Keratinocyte (primary cell): ENCODE measurements at regions not wholly inside any gene's neighbourhood (a gene's known extent, or its start where the extent isn't known, plus 50 kb on each side); places are given as distances from the start of the nearest gene placed in this dataset.

Experiments used
- DNase-seq: peaks from one replicate; pipeline ENCODE4 v3.0.0-alpha.2; 2011; ENCODE audit warnings: low read depth, missing footprints, low spot score
- FAIRE-seq: peaks from 2 replicates; lab custom pipeline; 2011; peaks lifted over from hg19 to GRCh38; lab: Jason Lieb, UNC
- H2AFZ ChIP-seq: 2 replicates; pipeline ENCODE4 v1.6.0; 2012; ENCODE audit warnings: low read length, control low read depth, inconsistent platforms; ENCODE audit not compliant: control insufficient read depth
- H3K27ac ChIP-seq: 2 replicates; pipeline ENCODE4 v1.5.1; 2011; ENCODE audit warnings: low read length; ENCODE audit not compliant: control insufficient read depth, insufficient read depth
- H3K27me3 ChIP-seq: 3 replicates; pipeline ENCODE4 v1.6.0; 2011; ENCODE audit warnings: low read length; ENCODE audit not compliant: control insufficient read depth, insufficient read depth; ENCODE audit errors: extremely low read depth
- H3K36me3 ChIP-seq, 2 experiments: 2 replicates in 1 of 2; 3 replicates in 1 of 2; pipeline ENCODE4 v1.5.1; 2011; ENCODE audit warnings: low read length in 2 of 2, mild to moderate bottlenecking in 1 of 2; ENCODE audit not compliant: control insufficient read depth in 2 of 2, insufficient read depth in 2 of 2; ENCODE audit errors: extremely low read depth in 1 of 2
- H3K4me1 ChIP-seq: 3 replicates; pipeline ENCODE4 v1.5.1; 2011; ENCODE audit warnings: low read length; ENCODE audit not compliant: control insufficient read depth, insufficient read depth; ENCODE audit errors: extremely low read depth
- H3K4me2 ChIP-seq: 3 replicates; pipeline ENCODE4 v1.6.0; 2011; ENCODE audit warnings: low read depth, low read length; ENCODE audit not compliant: control insufficient read depth, insufficient read depth; ENCODE audit errors: extremely low read depth
- H3K4me3 ChIP-seq, 3 experiments: fragments of 200-600 bp in 1 of 3; sonication (generic) in 1 of 3; 2 replicates in 2 of 3; 3 replicates in 1 of 3; pipeline ENCODE4 v1.5.1; 2011 to 2016; ENCODE audit warnings: low read length in 3 of 3, mild to moderate bottlenecking in 3 of 3, control low read depth in 2 of 3, inconsistent platforms in 1 of 3, low read depth in 1 of 3, mixed read lengths in 1 of 3, mixed run types in 1 of 3, moderate library complexity in 1 of 3; ENCODE audit not compliant: control insufficient read depth in 2 of 3, insufficient read depth in 2 of 3; ENCODE audit errors: extremely low read depth in 1 of 3
- H3K79me2 ChIP-seq: 2 replicates; pipeline ENCODE4 v1.6.0; 2012; ENCODE audit warnings: low read length; ENCODE audit not compliant: control insufficient read depth, insufficient read depth
- H3K9ac ChIP-seq: 3 replicates; pipeline ENCODE4 v1.6.0; 2011; ENCODE audit warnings: low read length; ENCODE audit not compliant: control insufficient read depth, insufficient read depth; ENCODE audit errors: extremely low read depth
- H3K9me1 ChIP-seq: 3 replicates; pipeline ENCODE4 v1.6.0; 2011; ENCODE audit warnings: low read length; ENCODE audit not compliant: control insufficient read depth, insufficient read depth; ENCODE audit errors: extremely low read depth
- H3K9me3 ChIP-seq: 2 replicates; pipeline ENCODE4 v1.5.1; 2012; ENCODE audit warnings: low read depth, low read length; ENCODE audit not compliant: control insufficient read depth
- H4K20me1 ChIP-seq: 3 replicates; pipeline ENCODE4 v1.6.0; 2011; ENCODE audit warnings: low read length; ENCODE audit not compliant: control insufficient read depth, insufficient read depth; ENCODE audit errors: extremely low read depth
- CTCF ChIP-seq, 3 experiments: IDR thresholded peaks in 1 of 3; conservative IDR thresholded peaks in 1 of 3; optimal IDR thresholded peaks in 1 of 3; 2 replicates in 2 of 3; 3 replicates in 1 of 3; pipeline versions ENCODE3 to v1.5.1; 2011; ENCODE audit warnings: low read length in 3 of 3, mild to moderate bottlenecking in 3 of 3, moderate library complexity in 2 of 3, control low read depth in 1 of 3, inconsistent platforms in 1 of 3; ENCODE audit not compliant: insufficient read depth in 2 of 3; ENCODE audit errors: extremely low read depth in 1 of 3
- EZH2 ChIP-seq: IDR thresholded peaks from one replicate; pipeline ENCODE4 v1.6.1; 2012; ENCODE audit warnings: inconsistent platforms, mild to moderate bottlenecking, low read length, moderate library complexity
- dilution Hi-C: fragments of 300-500 bp; cut with MboI; formaldehyde crosslinking; loops from one replicate; pipeline ENCODE4 v1.7.0; 2020; ENCODE audit warnings: low sequenced_read_pairs; ENCODE audit not compliant: extremely low pct_ligation_motif_present

DNA sequence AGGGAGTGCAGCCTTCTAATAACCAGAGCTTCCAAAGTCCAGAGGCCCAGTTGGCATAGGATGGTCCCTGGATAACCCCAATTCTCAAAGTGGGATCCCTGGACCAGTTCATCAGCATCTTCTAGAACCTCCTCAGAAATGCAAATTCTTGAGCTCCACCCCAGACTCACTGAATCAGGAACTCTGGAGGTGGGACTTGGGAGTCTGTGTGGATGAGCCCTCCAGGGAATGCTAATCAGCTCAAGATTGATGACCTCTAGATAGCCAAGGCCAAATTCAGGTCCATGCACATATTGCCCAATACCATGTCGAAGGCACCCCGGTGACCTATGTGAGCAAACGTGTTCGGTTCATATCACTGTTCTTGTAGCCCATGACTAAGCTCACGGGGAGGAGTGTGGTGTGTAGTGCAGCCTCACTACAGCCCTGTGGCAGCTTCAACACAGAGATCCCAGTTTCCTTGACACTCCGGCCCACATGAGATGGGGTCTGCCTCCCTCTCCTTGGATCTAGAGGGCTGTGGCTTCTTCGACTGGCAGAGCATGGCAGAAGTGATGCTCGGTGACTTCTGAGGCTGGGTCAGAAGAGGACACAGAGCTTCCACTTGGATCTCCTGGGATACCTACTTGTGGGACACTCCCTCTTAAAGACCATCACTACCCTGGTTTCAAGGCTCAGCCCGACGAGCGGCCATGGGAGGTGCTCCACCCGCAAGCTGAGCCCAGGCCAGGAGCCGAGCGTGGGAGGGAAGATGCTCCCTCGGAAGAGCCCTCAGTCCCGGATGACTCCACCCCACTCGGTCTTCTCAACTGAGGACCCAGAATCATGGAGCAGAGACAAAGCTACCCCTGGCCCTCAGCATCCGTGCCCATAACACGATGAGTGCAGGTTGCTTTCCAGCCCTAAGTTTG lies 151.1 kb upstream of the CST7 start:
- Histone ChIP-seq H3K9me3 (no peaks in the 10 kb centered on the region), H3K9me1 (no peaks in the 10 kb centered on the region), H3K79me2 (no peaks in the 10 kb centered on the region), H3K9ac (no peak overlapping the region), H3K36me3 (no peaks in the 10 kb centered on the region), H3K4me1 (no peaks in the 10 kb centered on the region), H4K20me1 (no peaks in the 10 kb centered on the region), H2AFZ (no peak overlapping the region), H3K27me3 (no peaks in the 10 kb centered on the region), H3K4me3 (no peak overlapping the region), H3K4me2 (no peak overlapping the region), H3K27ac (no peak overlapping the region)
- FAIRE-seq (no peak), DNase-seq (no peak)
- dilution Hi-C loops = no loop called here
- TF ChIP-seq EZH2 (no peak), CTCF (optimal IDR thresholded peaks at IDR 0.05 in 1 of 3, IDR thresholded peaks at IDR 0.05 in 1 of 3, conservative IDR thresholded peaks at IDR 0.05 in 1 of 3; ENCODE audit: extremely low read depth in 1 of 3, insufficient read depth in 2 of 3, low read length in 3 of 3) (no peak)

- Histone ChIP-seq H3K4me3 (no peak overlapping the region), H3K9me1 (no peaks in the 10 kb centered on the region), H3K9me3 (no peaks in the 10 kb centered on the region), H2AFZ (no peak overlapping the region), H3K27ac (no peak overlapping the region), H3K4me1 (no peaks in the 10 kb centered on the region), H3K27me3 (no peaks in the 10 kb centered on the region), H3K36me3 (no peaks in the 10 kb centered on the region), H3K79me2 (no peaks in the 10 kb centered on the region), H4K20me1 (no peaks in the 10 kb centered on the region), H3K9ac (no peak overlapping the region), H3K4me2 (no peak overlapping the region)
- FAIRE-seq (no peak), DNase-seq (no peak)
- dilution Hi-C loops = no loop called here
- TF ChIP-seq CTCF (optimal IDR thresholded peaks at IDR 0.05 in 1 of 3, IDR thresholded peaks at IDR 0.05 in 1 of 3, conservative IDR thresholded peaks at IDR 0.05 in 1 of 3; ENCODE audit: extremely low read depth in 1 of 3, insufficient read depth in 2 of 3, low read length in 3 of 3) (no peak), EZH2 (no peak)
Measured at GRCh38 chr20:24798930-24799705, 150.0 kb upstream of the CST7 start.
